AG09319 (cell line): ENCODE measurements at regions not wholly inside any gene's neighbourhood (a gene's known extent, or its start where the extent isn't known, plus 50 kb on each side); places are given as distances from the start of the nearest gene placed in this dataset.

Experiments
- DNase-seq: peaks from one replicate; pipeline ENCODE4 v3.0.0-alpha.2; 2010; ENCODE audit warnings: low read depth; ENCODE audit errors: extremely low read depth
- TF ChIP-seq, protein P1 (sequence below): IDR thresholded peaks from 2 replicates; pipeline ENCODE4 v1.5.1; 2011; ENCODE audit warnings: low read depth, mild to moderate bottlenecking, inconsistent platforms, low read length, moderate library complexity

DNA sequence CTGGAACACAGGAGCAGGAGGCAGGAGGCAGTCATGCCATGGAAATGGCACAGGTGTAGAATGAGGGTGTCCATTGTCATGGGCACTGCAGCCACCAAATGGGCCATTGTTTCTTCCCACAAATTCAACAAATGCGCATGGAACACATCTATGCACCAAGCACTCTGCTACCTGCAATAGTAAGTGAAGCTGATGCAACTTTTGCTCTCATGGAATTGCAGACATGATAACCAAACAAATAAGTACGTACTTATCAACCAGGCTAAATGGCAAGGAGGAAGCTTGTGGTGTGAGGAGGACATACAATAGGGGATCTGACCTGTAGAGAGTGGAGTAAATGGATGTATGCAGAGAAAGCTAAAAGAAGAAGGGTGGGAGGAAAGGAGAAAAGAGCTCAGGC lies 116.8 kb downstream of the TRIM36 start:
- no peak for DNase-seq
- TF ChIP-seq, protein P1, sequence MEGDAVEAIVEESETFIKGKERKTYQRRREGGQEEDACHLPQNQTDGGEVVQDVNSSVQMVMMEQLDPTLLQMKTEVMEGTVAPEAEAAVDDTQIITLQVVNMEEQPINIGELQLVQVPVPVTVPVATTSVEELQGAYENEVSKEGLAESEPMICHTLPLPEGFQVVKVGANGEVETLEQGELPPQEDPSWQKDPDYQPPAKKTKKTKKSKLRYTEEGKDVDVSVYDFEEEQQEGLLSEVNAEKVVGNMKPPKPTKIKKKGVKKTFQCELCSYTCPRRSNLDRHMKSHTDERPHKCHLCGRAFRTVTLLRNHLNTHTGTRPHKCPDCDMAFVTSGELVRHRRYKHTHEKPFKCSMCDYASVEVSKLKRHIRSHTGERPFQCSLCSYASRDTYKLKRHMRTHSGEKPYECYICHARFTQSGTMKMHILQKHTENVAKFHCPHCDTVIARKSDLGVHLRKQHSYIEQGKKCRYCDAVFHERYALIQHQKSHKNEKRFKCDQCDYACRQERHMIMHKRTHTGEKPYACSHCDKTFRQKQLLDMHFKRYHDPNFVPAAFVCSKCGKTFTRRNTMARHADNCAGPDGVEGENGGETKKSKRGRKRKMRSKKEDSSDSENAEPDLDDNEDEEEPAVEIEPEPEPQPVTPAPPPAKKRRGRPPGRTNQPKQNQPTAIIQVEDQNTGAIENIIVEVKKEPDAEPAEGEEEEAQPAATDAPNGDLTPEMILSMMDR: no peak

DNA sequence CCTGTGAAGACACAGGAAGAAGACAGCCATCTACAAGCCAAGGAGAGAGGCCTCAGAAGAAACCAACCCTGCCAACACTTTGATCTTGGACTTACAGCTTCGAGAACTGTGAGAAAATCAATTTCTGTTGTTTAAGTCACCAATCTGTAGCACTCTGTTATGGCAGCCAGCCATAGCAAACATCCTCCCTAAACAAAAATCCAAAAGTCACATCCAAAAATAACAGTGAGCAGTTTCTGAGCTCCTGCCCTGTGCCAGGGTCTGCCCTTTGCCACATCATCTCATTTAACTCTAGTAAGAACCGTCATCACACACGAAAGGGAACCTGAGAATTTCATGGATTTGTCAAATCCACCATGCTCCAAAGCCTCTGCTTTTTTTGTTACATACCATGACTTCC lies 118.8 kb downstream of the TRIM36 start:
- TF ChIP-seq, protein P1: no peak
- DNase-seq: no peak

DNA sequence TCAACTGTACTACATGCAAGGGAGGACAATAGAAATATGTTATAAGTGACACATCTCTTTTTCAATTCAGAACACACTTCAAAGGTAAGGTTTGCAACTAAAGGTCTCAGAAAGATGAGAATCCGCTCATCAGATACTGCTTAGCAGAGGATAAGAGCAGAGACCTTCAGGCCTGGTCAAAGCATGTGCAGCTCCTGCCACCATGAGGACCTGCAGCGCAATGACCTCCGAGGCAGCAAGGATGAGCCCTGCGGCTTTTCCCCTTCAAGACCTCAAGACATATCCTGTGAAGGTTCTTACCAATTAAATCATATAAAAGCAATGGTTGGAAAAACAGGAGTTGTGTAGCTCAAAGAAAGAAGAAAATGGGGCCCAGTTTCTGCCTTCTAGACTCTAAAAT lies 135.8 kb downstream of the TRIM36 start:
- TF ChIP-seq, protein P1: no peak
- DNase-seq: no peak

- TF ChIP-seq, protein P1: no peak
- no peak for DNase-seq
These were observed 141.2 kb downstream of the TRIM36 start for GRCh38 chr5:115028557-115028956.

GRCh38 chr5:115024922-115025321 lies 144.8 kb downstream of the TRIM36 start:
- DNase-seq: no peak
- TF ChIP-seq, protein P1: no peak

GRCh38 chr5:115022303-115022702 lies 147.4 kb downstream of the TRIM36 start:
- TF ChIP-seq, protein P1: no peak

DNA sequence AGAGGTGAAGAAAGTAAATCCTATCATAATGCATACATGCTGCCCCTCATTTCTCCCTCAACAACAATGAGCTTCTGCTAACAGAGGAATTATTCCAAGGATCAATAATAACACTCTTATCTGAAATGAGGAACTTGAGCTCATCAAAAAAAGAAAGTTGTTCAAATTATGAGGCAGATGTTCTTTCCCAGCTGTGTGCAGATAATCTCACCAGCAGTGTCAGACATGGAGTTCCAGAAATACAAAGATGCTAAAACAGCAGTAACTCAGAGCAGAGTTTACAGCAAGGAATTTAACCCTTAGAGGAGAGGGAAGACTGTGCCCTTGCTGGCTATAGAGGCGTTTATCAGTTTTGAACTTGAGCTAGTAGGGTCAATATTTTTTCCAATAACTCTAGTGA lies 153.1 kb downstream of the TRIM36 start:
- TF ChIP-seq, protein P1: no peak
- DNase-seq: no peak

More at GRCh38 chr5:115022303-115022702, 147.4 kb downstream of the TRIM36 start:
- no peak for DNase-seq

- no peak for DNase-seq
- TF ChIP-seq, protein P1: no peak
These were observed 170.5 kb downstream of the TRIM36 start for GRCh38 chr5:114999176-114999575.
